ENCODE measurements at regions not wholly inside any gene's neighbourhood (a gene's known extent, or its start where the extent isn't known, plus 50 kb on each side); places are given as distances from the start of the nearest gene placed in this dataset.
A peak's percentile ranks its signal among the peaks of the same experiment; 100 is the strongest.

DNA sequence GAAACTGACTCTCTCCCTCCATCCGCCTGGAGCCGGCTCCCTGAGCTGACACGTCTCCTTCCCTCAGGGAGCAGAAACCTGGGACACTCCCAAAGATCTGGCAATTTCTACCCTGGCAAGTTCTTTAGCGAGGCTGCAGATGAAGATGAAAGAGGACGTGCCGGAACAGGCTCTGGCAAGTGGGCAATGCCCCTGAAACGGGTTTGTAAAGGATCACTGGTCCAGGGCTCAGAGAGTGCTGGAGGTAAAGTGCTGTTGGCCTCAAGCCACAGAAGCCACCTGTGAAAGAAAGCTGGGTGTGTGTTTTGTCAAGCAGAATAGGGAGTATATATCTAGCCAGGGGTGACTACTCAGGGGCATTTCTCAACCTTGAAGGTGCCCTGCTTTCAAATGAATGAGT lies 131.4 kb upstream of the ATP6AP2 start:
- DNase-seq: no peak

DNA sequence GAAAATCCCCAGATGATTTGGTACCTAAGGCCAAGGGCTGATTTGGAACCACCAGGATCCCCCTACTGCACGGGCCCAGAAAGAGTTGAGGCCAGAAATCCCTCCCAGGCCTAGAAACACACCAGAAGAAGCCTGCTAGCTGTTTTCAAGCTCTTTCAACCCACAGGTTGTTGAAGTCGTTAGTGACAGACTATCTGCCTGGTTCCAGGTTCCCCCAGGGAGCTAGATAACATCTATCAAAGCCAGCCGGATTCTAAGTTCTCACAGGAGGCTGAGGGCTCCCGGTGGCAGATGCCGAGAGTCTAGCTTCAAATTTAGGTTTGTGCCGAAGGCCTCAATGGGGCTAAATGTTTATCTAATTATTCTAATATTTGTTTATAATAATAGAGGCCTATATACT lies 132.0 kb upstream of the ATP6AP2 start:
- DNase-seq: no peak

DNA sequence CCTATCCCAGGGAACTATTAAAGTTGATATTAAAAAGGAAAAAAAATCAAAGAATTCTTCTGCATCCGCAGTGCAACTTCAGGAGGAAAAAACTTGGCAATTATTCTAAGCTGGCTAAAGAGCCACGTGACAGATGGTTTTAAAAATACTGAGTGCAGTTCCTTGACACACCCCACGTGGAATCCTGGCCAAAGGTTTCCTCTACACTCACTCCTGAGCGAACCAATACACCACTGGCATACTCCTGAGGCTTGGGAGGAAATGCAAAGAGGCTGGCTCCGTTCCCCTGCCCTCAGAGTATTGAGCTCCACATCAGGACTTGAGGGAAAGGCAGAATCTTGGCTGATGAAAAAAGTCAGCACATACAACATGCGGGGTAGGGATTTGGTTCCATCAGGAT lies 133.8 kb upstream of the ATP6AP2 start:
- no peak for DNase-seq

DNA sequence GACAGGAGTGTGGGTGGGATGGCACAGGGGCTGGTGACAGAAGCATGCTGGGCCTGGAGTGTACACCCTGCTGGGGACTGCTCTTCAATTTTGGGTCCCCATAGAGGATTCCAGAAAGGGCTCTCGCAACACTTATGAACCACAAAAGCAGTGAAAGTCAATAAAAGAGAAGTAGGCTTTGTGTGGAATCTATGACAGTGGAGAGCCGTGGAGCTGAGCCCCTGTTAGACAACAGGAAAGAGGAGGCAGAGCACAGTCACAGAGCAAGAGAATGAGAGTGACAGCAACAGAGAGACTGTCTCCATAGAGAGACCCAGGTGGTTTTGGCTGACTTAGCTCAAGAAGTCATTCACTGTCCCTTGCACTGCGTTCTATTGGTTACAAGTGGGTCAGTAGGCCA lies 135.1 kb upstream of the ATP6AP2 start:
- DNase-seq: no peak

DNA sequence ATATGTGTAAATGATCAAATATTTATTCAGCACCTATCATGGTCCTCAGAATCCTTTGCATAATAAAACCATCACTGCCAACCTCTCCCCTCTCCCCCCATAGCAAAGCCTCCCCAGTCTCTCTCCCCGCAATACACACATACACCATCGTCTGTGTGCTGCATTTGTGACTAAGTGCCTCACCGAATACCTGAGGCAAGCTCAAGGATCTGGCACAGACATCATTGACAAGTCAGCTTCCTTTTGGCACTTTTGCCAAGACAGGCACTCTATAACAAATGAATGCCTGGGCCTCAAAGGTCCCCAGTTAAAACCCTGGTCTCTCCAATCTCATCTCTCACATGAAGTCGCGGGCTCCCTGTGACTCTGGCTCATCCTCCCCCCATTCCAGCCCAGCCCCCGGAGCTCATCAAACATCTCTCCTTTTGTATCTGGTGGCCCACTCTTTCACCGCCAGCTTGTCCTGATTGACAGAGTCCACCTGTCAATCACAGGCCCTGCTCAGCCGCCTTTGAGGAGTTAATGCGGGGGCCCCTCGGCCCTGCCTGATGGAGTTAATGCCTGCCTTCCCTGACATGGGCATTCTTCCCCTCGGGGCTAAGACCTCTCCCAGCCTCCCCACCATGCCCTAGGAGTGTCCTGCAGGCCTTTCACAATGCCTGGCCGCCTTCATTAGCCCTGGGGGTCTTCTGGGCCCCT lies 135.8 kb upstream of the ATP6AP2 start:
- no peak for DNase-seq

DNA sequence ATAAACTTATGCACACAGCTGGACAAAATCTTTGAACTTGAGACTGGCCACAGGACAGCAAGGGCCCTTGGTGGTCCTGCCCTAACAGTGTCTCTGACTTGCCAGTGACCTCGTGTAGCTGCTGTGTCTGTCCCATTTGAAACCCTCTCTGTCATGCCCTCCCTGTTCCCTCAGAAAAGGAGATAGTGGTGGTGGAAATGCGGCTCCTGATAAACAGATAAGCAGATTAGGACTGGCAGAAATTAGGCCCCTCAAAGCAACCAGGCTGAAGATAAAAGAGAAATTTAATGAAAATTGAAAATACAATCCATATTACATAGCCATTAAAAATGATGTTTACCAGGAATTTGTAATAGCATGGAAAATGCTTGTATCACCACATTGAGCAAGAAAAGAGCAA lies 136.6 kb upstream of the ATP6AP2 start:
- no peak for DNase-seq

DNA sequence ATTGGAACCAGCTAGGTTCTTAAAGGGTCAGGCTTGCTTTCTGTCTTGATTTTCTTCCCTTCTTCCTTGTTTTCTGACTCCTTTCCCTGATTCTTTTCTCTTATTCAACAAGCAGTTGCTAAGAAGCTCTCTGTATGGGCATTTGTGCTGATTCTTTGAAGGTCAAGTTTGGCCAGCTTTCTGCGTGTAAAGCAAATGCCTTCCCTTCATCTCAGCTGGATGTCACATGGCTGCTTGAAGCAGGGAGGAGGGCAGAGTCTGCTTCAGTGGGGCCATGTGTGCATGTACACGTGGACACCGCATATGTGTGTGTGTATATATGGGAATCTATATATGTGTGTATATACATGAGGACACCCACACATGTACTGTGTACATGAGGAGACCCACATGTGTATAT lies 139.9 kb upstream of the ATP6AP2 start:
- no peak for DNase-seq

DNA sequence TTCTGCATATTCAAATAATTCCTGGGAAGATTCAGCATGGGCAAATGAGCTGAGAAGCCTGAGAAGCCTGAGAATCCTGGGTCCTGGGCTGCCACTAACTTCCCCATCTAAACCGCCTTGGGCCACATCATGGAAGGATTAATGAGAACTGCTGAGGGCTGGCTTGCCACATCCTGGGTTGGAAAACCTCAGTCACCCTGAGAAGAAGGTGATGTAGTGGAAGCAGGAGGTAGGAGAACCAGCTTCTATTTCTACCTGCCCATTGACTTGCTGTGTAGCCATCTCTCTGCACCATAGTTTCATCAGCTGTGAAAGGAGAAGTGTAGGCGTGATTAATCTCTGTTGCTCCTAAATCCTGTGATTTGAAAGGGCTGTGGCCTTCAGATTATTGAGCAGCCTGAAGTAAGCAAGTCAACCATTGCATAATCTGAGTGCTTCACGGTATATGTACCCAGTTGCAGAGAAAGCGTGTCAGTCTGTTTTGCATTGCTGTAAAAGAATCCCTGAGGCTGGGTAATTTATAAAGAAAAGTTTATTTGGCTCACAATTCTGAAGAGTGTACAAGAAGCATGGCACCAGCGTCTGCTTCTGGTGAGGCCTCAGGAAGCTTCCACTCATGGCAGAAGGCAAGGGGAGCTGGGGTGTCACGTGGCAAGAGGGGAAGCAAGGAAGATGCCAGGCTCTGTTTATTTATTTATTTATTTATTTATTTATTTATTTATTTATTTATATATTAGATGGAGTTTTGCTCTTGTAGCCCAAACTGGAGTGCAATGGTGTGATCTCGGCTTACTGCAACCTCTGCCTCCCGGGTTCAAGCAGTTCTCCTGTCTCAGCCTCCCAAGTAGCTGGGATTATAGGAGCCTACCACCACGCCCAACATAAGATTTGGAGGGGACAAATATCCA lies 140.9 kb upstream of the ATP6AP2 start:
- no peak for DNase-seq

DNA sequence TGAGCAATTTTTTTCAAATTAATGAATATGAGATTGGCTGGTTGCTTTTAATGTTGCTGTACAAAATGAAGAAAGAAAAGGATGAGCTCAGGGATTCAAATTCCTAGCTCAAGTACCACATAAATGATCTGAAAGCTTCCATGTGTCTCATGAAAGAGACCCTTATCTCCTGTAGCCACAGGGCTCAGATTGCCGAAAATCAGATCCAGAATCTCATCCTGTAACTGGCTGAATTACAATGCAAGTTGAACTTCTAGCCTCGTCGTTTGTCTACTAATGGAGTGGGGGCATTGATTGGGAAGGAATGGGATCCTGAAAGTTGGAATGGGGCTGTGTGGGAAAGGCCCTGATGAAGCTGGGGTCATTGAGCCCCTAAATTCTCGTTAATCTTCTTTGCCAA lies 143.4 kb upstream of the ATP6AP2 start:
- no peak for DNase-seq

DNA sequence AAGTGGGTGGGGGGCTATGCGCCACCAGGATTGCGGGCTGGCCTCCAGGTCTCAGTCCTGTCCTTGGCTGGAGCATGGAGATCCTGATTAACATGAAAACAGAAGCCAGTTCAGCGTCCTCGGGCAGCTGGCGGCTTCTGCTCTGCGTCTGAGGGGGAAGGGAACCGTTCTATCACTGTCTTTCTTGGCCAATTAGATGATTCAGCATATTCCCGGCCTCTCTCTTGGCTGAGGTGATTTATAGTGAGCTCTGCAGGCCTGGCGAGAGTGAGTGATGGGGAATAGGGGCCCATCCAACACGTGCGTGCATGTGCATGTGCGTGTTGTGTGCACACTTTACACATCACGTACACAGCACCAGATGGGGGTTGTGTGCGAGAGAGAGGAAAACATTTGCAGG lies 145.8 kb upstream of the ATP6AP2 start:
- DNase-seq: no peak

DNA sequence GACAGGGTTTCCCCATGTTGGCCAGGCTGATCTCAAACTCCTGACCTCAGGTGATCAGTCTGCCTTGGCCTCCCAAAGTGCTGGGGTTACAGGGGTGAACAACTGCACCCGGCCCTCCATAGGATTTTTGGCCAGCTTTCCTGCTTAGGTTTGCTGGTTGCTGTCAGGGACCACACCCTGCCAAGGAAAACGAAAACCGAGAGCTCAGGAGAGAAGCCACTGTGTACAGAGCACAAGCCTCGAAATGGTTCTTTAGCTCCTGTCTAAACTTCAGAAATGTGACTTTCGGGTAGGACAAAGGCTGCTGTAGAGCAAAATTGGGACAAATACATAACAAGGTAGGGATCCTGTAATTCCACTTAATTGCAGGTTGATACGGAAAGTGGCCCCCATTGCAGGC lies 146.3 kb upstream of the ATP6AP2 start:
- no peak for DNase-seq

DNA sequence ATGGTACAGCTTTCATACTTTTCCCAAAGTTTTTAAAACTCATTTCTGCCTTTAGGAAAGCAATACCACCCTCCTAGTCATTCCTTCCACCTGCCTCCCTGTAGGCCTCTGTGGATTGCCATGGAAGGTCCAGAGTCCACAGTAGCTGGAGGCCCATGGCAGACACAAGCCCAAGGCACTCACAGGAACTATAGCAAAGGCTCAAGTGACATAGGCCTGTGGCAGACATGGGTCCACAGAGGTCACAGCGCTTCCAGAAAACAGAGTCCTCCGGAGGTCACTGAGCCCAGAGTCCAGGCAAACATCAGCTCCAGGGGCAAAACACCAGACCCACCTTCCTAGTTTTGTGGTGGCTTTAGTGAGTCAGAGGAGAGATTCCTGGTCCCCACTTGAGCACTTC lies 147.6 kb upstream of the ATP6AP2 start:
- DNase-seq: no peak

DNA sequence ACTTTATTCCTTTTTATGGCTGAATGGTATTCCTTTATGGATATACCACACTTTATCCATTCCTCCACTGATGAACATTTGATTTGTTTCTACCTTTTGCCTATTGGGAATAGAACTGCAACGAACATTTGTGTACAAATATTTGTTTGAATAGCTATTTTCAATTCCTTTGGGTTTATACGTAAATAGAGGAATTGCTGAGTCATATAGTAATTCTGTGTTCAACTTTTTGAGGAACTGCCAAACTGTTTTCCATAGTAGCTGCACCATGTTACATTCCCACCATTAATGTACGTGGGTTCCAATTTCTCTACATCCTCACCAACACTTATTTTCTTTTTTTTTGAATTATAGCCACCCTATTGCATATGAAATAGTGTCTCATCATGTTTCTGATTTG lies 156.5 kb upstream of the ATP6AP2 start:
- no peak for DNase-seq

DNA sequence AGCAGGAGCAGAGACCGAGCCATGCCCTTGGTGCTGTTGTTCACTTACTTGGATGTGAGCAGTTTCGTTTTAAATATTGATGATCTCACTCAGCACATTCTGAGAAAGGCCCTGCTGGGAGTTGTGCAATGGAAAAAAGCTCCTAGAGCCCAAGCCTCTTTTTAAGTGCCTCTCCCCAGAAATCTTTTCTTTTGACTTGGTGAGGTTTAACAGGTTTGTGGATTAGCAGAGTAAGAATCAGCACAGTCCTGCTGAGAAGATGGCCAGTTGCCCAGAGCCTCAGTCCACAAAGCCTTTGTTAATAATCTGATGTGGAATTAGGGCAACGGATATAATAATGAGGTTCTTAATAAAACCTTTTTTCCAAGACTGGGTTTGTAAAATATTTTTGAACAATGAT lies 157.5 kb upstream of the ATP6AP2 start:
- DNase-seq: no peak

DNA sequence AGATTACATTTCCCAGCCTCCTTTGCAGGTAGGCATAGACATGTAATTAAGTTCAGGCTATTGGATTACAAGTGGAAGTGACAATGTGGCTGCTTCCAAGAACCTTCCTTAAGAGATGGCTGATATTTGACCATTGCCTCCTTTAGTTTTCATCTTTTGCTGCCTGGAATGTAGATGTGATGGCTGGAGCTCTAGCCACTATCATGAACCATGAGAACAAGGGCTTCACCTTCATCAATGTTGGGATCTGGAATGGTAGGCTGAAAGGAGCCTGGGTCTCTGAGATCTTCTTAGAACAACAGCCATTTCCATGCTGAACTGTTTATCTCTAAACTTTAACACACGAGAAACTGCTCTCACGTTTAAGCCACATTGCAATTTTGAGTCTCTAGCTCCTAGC lies 158.7 kb upstream of the ATP6AP2 start:
- DNase-seq: no peak

DNA sequence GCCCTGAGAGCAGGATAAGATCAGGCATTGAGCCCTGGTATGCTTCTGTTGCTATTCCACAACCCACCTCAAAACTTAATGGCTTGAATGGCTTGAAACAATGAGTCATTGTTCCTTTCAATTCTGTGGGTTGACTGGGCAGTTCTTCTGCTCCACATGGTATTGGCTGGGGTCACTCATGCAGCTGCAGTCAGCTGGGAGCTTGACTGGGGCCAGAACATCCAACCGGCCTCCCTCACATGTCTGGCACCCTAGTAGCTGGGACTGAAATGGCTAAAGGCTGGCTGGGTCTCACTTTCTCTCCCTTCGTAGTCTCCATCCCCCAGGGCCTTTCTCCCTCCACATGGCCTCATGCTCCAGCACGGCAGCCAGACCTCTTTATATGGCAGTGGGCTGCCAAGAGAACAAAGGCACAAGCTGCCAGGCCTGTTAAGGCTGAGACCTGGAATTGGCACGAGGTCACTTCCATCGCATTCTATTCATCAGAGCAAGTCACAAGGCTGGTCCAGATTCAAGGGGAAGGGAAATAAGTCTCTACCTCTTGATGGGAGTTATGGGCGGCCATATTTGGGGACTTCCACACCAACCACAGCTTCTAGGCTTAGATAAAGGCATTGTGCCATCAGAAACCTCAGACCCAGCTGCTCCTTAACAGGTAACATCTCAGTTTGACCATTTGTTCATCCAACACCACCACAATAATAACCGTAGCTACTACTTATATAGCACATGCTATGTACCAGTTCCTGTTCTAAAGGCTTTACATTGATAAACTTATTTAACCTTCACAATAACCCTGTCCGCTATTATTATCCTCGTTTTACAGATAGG lies 159.7 kb upstream of the ATP6AP2 start:
- no peak for DNase-seq

DNA sequence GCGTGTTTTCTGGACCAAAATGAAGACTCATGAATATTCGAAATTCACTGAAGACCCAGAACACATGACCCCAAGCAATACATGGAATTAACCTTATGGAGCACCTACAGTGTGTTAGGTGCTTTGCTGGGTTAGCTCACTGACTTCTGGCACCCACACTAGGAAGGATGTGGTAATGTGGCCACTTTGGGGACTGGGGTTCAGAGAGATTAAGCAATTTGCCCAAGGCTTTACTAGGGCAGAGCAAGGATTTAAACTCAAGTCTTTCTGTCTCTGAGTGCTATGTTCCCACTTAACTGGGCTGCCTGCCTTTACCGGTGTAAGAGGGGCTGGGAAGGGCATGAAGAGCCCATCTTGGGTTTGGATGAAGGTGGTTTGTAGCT lies 162.0 kb upstream of the ATP6AP2 start:
- DNase-seq: peak in 1 of 2 donors; percentile 23

DNA sequence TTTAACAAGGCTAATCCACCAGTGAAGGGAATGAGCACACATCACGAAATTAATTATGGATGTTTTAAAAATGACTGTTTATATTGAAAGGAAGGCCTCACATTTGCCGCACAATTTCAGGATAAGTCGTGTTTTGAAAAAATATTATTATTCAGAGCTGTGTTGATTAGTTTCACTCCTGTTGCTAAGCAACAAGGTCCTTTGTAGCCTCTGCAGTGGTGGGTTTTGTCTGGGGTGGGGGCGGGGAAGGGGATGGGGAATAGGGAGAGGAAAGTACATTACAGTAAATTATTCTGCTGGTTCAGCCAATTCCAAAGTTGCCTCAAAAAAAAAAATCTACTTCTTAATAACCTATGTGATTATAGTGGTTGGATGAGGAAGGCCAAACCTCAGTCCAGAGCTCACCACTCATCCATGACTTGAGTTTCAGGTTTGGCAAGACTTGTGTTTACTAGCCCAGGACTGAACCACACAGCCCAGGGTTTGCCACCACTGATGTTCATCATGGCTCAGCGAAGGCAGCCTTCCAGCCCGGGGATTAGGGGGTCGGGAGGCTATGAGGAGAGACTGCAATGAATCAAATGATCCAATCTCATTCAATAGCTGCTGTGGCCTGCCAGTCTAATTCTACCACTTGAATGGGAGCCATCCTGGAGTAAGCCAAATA lies 162.5 kb upstream of the ATP6AP2 start:
- no peak for DNase-seq

DNA sequence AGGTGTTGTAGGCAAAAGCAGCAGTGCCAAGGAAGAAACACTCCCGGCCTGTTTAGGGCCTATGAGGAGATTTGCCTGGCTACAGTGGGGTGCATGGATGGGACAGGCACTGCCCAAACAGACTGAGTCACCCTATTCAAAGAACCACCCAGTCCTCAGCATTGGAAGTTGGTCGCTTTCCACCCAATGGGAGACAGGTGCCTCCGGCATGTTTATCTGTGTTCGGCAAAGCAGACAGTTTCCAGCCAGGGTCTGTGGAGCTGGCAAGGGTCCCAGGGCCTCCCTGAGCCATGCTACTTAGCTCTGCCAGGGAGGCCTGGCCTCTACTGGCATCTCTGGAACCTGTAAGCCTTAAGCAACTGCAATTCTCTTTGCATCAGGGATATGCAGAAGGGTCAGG lies 165.1 kb upstream of the ATP6AP2 start:
- no peak for DNase-seq

DNA sequence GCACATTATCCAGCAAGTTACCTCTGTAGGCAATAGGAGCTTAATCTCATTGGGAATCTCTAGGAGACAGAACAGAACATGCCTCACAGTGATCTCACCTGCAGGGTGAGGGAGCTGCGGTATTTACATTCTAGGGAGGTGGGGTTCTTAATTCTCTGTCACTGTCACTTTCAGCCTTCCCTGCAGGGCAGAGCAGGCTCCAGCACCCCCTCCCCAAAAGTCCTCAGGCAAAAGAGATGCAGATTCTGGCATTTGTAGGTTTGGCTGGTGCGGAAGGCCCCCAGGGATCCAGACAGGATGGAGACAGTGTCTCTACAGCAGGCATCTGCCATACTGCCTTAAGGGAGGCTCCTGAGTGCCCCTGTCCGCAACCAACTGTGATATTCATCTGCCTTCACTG lies 166.4 kb upstream of the ATP6AP2 start:
- no peak for DNase-seq

DNA sequence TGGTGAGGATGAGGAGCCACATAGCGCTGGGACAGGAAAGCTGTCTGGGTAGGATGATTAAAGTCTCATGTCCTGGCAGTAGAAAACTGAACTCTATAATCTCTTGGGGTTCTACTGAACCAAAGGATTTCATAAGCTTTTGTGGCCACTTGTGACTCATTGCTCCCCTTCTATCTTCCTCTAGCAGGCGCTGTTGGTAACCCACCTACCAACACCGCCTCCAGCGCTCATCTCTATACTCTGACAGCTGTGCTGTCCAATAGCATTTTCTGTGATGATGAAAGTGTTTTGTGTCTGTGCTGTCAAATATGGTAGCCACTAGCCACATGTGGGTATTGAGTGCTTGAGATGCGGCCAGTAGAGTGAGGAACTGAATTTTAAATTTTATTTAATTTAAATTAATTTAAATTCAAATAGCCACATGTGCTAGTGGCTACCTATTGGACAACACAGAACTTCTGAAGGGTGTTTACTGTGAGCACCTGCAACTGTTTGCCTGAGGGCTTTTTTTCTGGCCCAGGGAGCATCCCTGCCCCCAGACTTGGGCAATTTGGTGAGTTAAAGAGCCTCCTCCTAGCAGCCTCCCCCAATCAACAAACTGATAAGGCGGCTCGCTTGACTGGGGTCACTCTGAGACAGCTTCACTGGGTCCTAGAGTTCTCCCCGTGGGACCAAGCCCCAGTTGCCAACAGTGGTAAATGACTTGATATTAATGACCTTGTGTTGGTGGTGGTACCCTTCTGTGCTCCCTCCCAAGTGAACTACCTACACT lies 169.2 kb upstream of the ATP6AP2 start:
- DNase-seq: peak in 1 of 2 donors; percentile 5

DNA sequence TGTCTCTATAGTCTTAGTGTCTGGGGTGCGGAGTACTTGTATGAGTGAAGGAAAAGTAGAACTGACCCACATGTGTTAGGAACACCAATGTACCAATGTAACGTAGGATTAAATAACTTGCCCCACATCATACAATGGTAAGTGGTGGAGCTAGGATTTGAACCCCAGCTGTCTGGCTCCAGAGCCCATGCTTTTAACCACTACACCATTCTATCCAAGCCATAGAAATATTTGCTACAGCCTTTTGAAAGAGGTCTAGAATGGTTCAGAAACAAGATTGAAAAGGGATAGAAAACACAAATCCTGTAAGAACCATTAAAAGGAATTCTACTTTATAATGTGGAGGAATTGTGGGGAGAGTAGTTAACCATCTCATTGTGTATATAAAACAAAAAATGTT lies 169.9 kb upstream of the ATP6AP2 start:
- DNase-seq: no peak
